ENCODE measurements at regions not wholly inside any gene's neighbourhood (a gene's known extent, or its start where the extent isn't known, plus 50 kb on each side); places are given as distances from the start of the nearest gene placed in this dataset.
"Not testable (repeated sequence)": the region's sequence is repeated elsewhere in the genome, so short reads cannot be mapped to it uniquely, and the experiment has no call there.

DNA sequence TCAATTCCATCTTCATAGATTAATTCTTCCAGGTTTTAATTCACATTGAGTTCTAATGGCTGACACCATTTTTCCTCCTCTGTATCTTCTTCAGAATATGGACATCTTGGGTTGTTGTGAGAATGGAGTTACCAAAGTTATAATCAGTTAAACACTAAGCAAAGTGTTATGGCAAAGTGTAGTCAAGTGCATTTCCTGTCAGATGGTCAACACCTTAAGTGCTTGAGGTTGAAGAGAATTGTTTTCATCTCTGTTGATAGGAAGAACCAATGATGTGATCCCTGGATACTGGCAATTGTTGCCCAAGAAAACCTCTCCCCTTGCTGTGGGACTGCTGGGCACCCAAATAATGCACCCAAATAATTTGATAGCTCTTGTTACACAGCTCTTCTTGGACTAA is 102.6 kb upstream of the SATB1 start:
- DNase-seq (ENCODE audit: low read depth, low spot score) = no peak
- in situ Hi-C loops (cut with HindIII; ENCODE audit: low pct_unique_long_range_greater_than_20kb, low sequenced_read_pairs) = no loop called here

DNA sequence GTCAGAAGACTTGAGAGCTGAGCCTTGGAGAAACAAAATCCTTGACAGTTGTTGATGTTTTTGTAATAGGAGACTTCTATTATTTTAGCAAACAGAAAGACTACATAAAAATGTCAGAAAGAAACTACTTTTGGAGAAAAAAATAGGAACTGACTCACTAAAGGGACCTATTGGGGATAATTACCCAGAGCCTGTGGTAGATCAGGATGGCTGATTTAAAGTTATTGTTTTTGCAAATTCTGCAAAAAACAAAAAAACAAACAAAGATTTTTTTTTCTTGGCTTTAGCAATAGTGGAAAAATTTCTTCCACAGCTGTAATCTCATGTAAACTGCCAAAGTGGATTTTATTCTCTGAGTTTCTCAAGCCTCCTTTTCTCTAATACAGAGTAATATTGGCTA is 101.5 kb upstream of the SATB1 start:
- in situ Hi-C loops (cut with HindIII; ENCODE audit: low pct_unique_long_range_greater_than_20kb, low sequenced_read_pairs) = no loop called here
- no peak for DNase-seq (ENCODE audit: low read depth, low spot score)

DNA sequence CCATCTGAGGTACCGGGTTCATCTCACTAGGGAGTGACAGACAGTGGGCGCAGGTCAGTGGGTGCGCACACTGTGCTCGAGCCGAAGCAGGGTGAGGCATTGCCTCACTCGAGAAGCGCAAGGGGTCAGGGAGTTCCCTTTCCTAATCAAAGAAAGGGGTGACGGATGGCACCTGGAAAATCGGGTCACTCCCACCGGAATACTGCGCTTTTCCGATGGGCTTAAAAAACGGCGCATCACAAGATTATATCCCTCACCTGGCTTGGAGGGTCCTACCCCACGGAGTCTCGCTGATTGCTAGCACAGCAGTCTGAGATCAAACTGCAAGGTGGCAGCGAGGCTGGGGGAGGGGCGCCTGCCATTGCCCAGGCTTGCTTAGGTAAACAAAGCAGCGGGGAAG is 91.0 kb upstream of the SATB1 start:
- in situ Hi-C loops (cut with HindIII; ENCODE audit: low pct_unique_long_range_greater_than_20kb, low sequenced_read_pairs); DNase-seq (ENCODE audit: low read depth, low spot score): not testable (repeated sequence)

DNA sequence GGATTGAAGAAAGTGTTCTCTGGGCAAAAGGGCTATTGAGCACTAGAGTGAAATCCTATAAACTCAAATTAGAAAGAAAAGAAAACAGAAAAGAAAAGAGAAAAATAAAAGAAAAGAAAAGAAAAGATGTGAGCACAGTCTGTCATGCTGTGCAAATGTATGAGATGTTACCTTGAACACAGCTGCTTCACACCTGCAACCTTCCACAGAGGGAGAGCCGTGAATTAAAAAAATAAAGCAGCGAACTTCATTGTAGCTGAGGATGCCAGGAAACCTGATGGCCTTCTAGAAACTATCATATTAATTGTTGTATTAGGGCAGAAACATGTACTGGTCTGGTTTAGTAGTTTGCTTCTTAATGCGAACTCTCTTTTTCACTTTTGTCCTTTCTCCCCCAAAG is 88.0 kb upstream of the SATB1 start:
- no peak for DNase-seq (ENCODE audit: low read depth, low spot score)
- in situ Hi-C loops (cut with HindIII; ENCODE audit: low pct_unique_long_range_greater_than_20kb, low sequenced_read_pairs) = no loop called here

DNA sequence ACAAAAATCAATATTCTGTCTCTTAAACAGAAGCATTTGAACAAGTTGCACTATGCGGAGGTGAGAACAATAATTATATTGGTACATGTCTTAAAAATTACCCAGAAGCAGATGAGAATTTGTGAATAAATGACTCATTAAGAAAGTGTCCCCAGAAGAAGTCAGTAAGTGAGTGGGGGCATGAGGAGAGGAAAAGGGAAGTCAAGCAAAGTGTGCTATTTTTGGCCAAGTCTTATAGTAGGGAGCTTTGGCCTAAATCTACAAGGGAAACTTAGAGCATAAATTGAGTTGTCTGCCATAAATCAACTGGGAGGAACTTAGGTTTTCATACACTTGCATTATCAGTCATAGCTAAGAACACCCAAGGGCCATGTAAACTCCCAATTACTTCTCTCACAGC is 86.9 kb upstream of the SATB1 start:
- in situ Hi-C loops (cut with HindIII; ENCODE audit: low pct_unique_long_range_greater_than_20kb, low sequenced_read_pairs) = no loop called here
- no peak for DNase-seq (ENCODE audit: low read depth, low spot score)

DNA sequence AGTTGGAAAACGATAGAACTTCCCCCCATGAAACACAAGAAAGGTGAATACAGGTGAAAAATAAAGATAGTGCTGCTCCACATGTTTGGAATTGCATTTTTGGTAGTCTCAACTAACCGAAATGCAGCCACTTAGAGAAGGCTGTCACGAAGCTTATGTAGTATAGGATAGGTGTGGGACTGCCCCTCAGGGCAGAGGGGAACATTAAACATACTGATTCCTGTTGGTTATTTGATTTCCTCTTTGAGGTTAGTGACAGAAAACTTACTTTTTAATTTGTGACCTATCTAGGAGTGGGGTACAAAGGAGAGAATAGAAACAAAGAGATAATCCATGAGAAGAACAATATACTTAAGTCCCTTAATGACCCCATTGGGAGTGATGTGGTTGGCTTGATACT is 85.8 kb upstream of the SATB1 start:
- in situ Hi-C loops (cut with HindIII; ENCODE audit: low pct_unique_long_range_greater_than_20kb, low sequenced_read_pairs) = no loop called here
- DNase-seq (ENCODE audit: low read depth, low spot score) = no peak

DNA sequence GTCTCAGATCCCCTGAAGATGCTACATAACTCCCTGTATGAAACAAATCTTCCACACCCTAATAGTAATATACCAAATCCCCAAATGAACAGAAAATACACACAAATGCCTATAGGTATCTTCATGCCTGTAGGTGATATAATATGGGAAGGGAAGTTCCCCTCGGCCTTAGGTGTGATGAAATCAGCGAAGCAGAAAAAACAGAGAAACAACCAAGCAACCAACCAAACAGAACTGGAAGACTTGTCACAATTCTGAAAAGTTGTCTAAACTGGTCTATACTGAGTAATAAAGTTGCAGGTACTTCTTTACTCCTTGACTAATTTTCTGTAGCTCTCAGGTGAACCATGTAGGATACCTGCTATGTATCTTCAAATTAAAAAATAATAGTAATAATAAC is 82.2 kb upstream of the SATB1 start:
- in situ Hi-C loops (cut with HindIII; ENCODE audit: low pct_unique_long_range_greater_than_20kb, low sequenced_read_pairs) = no loop called here
- DNase-seq (ENCODE audit: low read depth, low spot score) = no peak

DNA sequence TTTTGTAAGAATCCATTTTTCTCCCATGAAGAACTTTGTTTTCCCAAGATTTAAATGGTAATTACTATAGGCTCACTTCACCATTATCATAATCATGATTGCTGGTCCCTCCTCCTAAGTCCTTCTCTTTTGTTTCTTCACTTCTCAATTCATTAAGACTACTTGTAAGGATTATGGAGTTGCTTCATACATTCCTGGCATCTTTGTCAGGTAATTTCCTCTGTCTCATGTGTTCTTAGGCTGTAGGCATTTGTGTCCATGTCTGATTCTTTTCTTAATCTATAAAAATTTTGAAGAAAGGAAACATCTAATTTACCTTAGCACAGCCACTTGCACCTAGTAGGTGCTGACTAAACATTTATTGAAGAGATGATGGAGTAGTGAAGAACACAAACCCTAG is 79.9 kb upstream of the SATB1 start:
- in situ Hi-C loops (cut with HindIII; ENCODE audit: low pct_unique_long_range_greater_than_20kb, low sequenced_read_pairs) = no loop called here
- DNase-seq (ENCODE audit: low read depth, low spot score) = no peak

DNA sequence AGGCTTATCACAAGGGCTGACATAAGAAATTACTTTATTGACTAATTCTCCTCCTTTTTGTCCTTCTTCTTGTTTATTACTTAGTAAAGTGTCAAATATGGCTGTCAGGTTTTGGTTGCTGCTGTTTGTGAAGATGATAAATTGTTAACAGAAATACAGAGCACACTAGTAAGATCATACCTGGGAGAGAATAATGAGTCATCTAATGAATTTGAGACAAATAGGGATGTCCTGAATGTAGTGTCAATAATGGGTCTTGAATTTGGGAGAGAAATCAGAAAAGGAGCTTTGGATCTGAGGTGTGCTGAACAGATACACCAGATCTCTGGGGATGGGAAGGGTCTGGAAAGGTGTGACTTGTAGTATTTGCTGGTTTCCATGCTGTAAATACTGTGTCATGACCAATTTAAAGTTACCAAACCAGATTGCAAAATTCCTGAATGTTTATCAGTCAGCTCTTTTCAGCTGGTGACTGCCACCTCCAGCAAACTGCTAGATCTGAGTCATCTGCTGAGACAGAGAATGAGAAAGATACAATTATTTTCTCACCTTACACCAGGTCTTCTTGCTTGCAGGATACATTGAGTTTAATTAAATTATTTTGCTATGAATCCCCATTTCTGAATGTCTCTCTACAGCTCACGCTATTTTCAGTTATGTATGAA is 76.7 kb upstream of the SATB1 start:
- in situ Hi-C loops (cut with HindIII; ENCODE audit: low pct_unique_long_range_greater_than_20kb, low sequenced_read_pairs) = no loop called here
- no peak for DNase-seq (ENCODE audit: low read depth, low spot score)

DNA sequence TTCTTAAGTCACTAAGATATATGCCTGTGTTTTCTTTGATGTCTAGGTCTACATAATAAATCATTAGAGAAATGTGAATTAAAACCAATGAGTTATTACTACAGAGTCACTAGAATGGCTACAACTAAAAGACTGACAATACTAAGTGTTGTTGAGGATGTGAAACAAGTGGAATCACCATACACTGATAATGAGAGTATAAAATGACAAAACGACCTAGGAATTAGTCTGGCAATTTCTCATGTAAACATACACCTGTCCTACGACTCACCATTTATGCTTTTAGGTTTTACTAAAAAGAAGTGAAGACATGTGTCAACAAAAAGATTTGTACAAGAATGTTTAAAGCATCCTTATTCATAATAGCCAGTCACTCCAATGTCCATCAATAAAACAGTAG is 75.2 kb upstream of the SATB1 start:
- in situ Hi-C loops (cut with HindIII; ENCODE audit: low pct_unique_long_range_greater_than_20kb, low sequenced_read_pairs) = no loop called here
- DNase-seq (ENCODE audit: low read depth, low spot score) = no peak

DNA sequence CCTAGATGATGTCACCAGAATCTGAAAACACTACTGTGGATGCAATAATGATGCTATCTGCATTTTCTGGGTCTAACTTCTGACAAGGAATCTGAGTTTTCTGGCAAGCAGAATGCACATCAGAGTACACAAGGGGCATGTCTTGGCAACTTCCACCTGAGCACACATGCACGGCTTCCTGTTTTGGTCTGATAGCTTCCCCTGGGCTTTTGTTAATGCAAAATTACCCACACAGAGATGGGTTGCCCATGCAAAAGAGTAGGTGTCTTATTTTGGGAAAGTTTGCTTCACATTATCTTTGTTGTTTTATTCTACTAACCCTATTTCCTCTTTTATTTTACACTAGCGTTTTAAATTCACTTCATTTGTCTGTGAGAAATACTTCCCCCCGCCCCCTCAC is 74.2 kb upstream of the SATB1 start:
- in situ Hi-C loops (cut with HindIII; ENCODE audit: low pct_unique_long_range_greater_than_20kb, low sequenced_read_pairs) = no loop called here
- no peak for DNase-seq (ENCODE audit: low read depth, low spot score)

DNA sequence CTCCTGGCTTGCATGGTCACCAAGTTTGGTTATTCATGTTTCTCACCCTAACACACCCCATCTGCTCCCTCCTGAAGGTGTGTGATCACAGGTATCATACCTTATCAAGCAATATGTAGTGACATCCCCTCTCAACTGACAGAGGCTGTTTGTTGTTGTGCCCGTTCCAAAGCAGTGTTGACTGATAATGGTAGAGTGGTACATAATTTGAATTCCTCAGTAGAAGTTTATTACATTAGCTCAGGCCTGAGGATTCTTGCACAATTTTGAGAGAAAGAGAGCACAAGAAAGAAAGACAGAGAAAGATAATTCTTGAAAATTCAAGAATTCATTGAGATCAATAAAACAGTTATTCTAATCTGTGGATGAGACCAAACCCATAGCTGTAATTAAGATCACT is 69.1 kb upstream of the SATB1 start:
- in situ Hi-C loops (cut with HindIII; ENCODE audit: low pct_unique_long_range_greater_than_20kb, low sequenced_read_pairs) = no loop called here
- DNase-seq (ENCODE audit: low read depth, low spot score) = no peak

DNA sequence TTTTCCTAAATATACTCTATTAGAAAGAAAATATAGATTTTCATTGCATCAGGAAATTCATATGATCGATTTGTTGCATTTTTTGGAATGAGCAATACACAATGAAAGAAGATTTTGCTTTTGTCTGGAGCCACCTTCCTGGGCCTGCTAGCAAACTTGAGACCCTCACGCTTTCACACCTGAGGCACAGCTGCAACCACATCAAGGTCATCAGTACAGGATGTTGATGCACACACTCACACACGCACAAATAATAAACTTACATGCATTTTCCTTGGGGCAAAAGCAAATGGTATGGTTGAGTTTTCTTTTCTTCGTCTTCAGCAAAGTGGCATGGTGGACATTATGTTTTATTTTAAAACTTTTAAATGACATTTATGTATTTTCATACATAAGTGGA is 64.8 kb upstream of the SATB1 start:
- DNase-seq (ENCODE audit: low read depth, low spot score) = no peak
- in situ Hi-C loops (cut with HindIII; ENCODE audit: low pct_unique_long_range_greater_than_20kb, low sequenced_read_pairs) = no loop called here

DNA sequence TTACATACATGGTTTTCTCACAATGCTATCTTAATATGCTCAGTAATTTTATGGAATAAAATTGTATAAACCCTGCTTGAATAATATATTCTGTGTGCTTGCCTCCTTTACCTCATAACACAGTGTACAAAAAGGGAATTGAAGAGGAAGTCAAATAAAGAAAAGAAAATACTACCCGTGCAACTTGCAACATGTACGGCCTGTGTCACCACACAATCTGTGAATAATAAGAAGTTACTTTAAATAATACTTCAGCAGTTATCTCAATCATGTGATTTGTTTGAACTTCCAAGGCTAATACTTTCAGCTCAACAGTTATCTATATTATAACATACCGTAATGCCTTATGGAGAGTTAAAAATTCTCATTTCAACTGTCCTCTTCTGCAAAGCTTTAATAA is 58.1 kb upstream of the SATB1 start:
- no peak for DNase-seq (ENCODE audit: low read depth, low spot score)
- in situ Hi-C loops (cut with HindIII; ENCODE audit: low pct_unique_long_range_greater_than_20kb, low sequenced_read_pairs) = no loop called here

DNA sequence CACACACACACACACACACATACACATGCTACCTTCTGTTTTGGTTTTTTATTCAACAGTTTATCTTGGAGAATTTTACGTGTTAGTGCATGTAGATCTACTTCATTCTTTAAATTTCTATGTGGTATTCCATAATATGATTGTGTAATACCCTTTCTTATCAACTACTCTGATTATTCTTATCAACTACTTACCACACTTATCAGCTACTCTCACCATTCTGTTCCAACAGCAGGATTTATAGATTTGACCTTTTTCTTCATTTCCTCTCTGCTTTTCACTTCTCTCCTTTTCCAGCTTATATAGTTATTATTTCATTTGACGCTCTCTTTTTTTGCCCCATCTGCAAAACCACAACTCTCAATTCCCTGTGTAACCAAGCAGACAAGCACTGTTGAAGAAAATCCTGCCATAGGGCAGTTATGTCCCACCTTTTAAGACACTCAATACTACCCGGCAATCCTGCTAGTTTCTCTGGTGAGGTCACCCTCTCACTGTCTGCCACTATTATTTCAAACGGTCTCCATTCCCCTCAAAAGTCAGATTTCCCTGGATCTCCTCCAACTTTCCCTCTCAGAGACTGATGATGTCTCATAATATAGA is 56.9 kb upstream of the SATB1 start:
- DNase-seq (ENCODE audit: low read depth, low spot score) = no peak

DNA sequence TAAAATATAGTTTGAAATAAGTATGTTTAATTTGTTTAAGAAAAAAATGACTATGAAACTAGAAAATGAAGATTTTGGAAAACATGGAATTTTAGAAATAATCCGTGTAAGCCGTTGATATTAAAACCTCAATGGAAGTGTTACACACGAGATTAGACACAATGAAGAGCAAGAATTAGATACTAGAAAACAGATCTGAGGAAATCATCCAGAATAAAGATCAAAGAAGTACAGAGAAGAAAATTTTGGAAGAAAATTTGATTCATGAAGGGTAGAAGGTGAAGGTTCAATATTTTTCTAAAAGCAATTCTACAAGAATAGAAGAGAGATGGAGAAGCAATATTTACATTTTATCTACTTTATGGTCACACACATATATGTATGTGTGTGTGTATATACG is 52.5 kb upstream of the SATB1 start:
- in situ Hi-C loops (cut with HindIII; ENCODE audit: low pct_unique_long_range_greater_than_20kb, low sequenced_read_pairs) = no loop called here
- DNase-seq (ENCODE audit: low read depth, low spot score) = no peak

More for the DNA sequence above, 56.9 kb upstream of the SATB1 start:
- in situ Hi-C loops (cut with HindIII; ENCODE audit: low pct_unique_long_range_greater_than_20kb, low sequenced_read_pairs) = no loop called here

All from SK-MEL-5 (cell line).